ENCODE measurements at regions not wholly inside any gene's neighbourhood (a gene's known extent, or its start where the extent isn't known, plus 50 kb on each side); places are given as distances from the start of the nearest gene placed in this dataset.

GRCh38 chr2:120849278-120849677 is 113.6 kb downstream of the GLI2 start:
- ChIA-PET CTCF (no interaction called here), POLR2A (no interaction called here)

GRCh38 chr2:120850551-120850950 is 114.9 kb downstream of the GLI2 start:
- POLR2A ChIA-PET: no interaction called here
- CTCF ChIA-PET: no interaction called here

GRCh38 chr2:120851116-120851773 is 115.6 kb downstream of the GLI2 start:
- POLR2A ChIA-PET: no interaction called here

GRCh38 chr2:120852200-120852815 is 116.6 kb downstream of the GLI2 start:
- ChIA-PET POLR2A (no interaction called here), CTCF (no interaction called here)

More at GRCh38 chr2:120851116-120851773, 115.6 kb downstream of the GLI2 start:
- CTCF ChIA-PET: no interaction called here

- POLR2A ChIA-PET: no interaction called here
These were observed 117.8 kb downstream of the GLI2 start for GRCh38 chr2:120853306-120854013.

GRCh38 chr2:120854014-120854620 is 118.4 kb downstream of the GLI2 start:
- POLR2A ChIA-PET: no interaction called here

More at GRCh38 chr2:120853306-120854013, 117.8 kb downstream of the GLI2 start:
- CTCF ChIA-PET: no interaction called here

GRCh38 chr2:120854766-120855530 is 119.3 kb downstream of the GLI2 start:
- POLR2A ChIA-PET: no interaction called here
- CTCF ChIA-PET: no interaction called here

More at GRCh38 chr2:120854014-120854620, 118.4 kb downstream of the GLI2 start:
- CTCF ChIA-PET: no interaction called here

GRCh38 chr2:120855855-120856405 is 120.3 kb downstream of the GLI2 start:
- ChIA-PET CTCF (no interaction called here), POLR2A (no interaction called here)

GRCh38 chr2:120856421-120856862 is 120.8 kb downstream of the GLI2 start:
- POLR2A ChIA-PET: no interaction called here
- CTCF ChIA-PET: no interaction called here

- CTCF ChIA-PET: no interaction called here
- POLR2A ChIA-PET: no interaction called here
These were observed 121.8 kb downstream of the GLI2 start for GRCh38 chr2:120857422-120857821.

- ChIA-PET POLR2A (no interaction called here), CTCF (no interaction called here)
These were observed 122.3 kb downstream of the GLI2 start for GRCh38 chr2:120857931-120858330.

- POLR2A ChIA-PET: no interaction called here
- CTCF ChIA-PET: no interaction called here
These were observed 122.9 kb downstream of the GLI2 start for GRCh38 chr2:120858361-120859106.

- ChIA-PET POLR2A (no interaction called here), CTCF (interaction anchor here (0.5 kb wide), 1 partner anchor 749 kb away, joined by 3 read pairs; no protein-coding TSS in a partner anchor)
These were observed 123.5 kb downstream of the GLI2 start for GRCh38 chr2:120859128-120859527.

- ChIA-PET POLR2A (no interaction called here), CTCF (no interaction called here)
These were observed 124.3 kb downstream of the GLI2 start for GRCh38 chr2:120859814-120860578.

- CTCF ChIA-PET: no interaction called here
- POLR2A ChIA-PET: no interaction called here
These were observed 124.9 kb downstream of the GLI2 start for GRCh38 chr2:120860579-120860922.

- ChIA-PET POLR2A (no interaction called here), CTCF (no interaction called here)
These were observed 125.5 kb downstream of the GLI2 start for GRCh38 chr2:120861191-120861575.

- ChIA-PET CTCF (no interaction called here), POLR2A (no interaction called here)
These were observed 126.0 kb downstream of the GLI2 start for GRCh38 chr2:120861576-120862191.
